ENCODE measurements at regions not wholly inside any gene's neighbourhood (a gene's known extent, or its start where the extent isn't known, plus 50 kb on each side); places are given as distances from the start of the nearest gene placed in this dataset.

- DNase-seq (ENCODE audit: low read depth): no peak
- TF ChIP-seq, protein P1, sequence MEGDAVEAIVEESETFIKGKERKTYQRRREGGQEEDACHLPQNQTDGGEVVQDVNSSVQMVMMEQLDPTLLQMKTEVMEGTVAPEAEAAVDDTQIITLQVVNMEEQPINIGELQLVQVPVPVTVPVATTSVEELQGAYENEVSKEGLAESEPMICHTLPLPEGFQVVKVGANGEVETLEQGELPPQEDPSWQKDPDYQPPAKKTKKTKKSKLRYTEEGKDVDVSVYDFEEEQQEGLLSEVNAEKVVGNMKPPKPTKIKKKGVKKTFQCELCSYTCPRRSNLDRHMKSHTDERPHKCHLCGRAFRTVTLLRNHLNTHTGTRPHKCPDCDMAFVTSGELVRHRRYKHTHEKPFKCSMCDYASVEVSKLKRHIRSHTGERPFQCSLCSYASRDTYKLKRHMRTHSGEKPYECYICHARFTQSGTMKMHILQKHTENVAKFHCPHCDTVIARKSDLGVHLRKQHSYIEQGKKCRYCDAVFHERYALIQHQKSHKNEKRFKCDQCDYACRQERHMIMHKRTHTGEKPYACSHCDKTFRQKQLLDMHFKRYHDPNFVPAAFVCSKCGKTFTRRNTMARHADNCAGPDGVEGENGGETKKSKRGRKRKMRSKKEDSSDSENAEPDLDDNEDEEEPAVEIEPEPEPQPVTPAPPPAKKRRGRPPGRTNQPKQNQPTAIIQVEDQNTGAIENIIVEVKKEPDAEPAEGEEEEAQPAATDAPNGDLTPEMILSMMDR (IDR thresholded peaks at IDR 0.05; ENCODE audit: low read depth, low read length, missing control alignments): no peak
Measured at GRCh38 chr11:27287205-27287604, 75.8 kb downstream of the CCDC34 start.

DNA sequence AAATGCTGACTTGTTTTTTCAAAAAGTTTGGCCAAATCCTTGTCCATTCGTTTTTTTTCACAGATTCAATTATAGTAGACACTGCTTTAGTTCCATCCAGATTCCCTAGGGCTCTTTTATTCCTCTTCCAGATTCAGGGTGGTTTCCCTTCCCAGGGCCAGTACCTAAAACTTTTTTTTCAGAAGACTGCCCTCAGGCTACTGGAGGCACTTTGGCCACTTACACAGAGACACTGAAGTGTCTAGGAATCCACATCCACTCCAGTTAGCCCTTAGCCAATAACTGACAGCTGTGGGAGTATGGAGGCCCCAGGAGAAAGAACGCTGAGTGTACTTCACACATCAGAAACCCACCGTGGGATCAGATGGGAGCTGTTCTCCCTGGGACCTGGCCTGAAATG, 77.3 kb downstream of the CCDC34 start:
- no peak overlapping the region for H3K4me3 ChIP-seq (ENCODE audit: low read depth, low read length)
- TF ChIP-seq, protein P1 (IDR thresholded peaks at IDR 0.05; ENCODE audit: low read depth, low read length, missing control alignments): no peak
- DNase-seq (ENCODE audit: low read depth): no peak

More at GRCh38 chr11:27287205-27287604, 75.8 kb downstream of the CCDC34 start:
- no peak overlapping the region for H3K4me3 ChIP-seq (ENCODE audit: low read depth, low read length)

DNA sequence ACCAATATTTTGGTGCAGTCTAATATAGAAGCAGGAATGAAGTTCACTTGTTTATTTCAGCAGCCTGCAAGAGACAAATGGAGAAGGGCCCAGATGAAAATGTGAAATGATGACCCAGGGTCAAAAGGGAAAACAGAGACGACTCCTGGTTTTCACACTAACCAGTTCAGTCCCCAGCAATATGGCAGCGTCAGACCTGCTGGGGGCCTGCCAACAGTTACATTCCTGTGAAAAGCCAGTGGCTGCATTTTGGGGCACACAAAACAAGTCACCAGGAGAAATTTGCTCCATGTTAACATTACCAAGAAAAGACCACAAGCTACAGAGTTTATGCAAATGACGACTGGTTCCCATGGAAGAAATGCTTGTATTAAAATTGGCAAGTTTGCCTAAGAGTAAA, 80.2 kb downstream of the CCDC34 start:
- TF ChIP-seq, protein P1 (IDR thresholded peaks at IDR 0.05; ENCODE audit: low read depth, low read length, missing control alignments): no peak

DNA sequence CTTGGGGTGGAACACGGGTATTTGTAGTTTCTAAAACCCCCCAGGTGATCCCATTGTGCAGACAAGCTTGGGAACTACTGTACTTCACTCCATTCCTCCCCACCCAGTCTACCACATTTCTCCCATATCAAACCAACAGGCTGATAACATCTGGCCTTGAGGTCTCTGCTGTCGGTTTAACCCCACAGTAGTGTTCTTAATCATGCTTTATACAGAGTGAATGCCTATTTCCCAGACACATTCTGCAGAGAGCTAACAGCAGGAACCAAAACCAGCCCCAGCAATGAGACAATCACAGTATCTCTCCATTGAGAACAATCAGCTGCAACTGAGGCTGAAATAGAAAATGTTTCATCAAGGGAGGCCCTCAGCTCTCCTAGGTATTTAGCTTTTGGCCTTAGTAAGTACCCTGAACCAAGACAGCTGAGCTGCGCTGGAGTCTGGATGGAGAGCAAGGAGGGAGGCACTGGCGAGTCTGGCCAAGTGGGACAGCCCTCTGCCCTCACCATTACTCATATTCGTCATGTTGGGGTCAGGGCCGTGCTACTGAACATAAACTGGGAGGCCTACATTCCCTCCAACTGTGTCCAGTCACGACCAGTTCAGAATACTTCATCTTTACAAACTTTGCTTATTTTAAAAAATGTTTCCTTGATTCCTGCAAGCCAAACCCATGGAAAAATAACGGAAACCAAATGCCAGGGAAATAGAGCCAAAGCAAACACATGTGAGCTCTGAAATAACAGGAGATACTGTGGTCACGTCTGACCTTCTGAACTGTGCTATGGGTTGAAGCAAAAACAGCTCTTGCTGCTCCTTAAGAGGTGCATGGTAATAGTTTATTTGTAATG, 81.0 kb downstream of the CCDC34 start:
- no peak for DNase-seq (ENCODE audit: low read depth)
- TF ChIP-seq, protein P1 (IDR thresholded peaks at IDR 0.05; ENCODE audit: low read depth, low read length, missing control alignments): no peak

More for the DNA sequence above, 80.2 kb downstream of the CCDC34 start:
- H3K4me3 ChIP-seq (ENCODE audit: low read depth, low read length): no peak overlapping the region
- no peak for DNase-seq (ENCODE audit: low read depth)

DNA sequence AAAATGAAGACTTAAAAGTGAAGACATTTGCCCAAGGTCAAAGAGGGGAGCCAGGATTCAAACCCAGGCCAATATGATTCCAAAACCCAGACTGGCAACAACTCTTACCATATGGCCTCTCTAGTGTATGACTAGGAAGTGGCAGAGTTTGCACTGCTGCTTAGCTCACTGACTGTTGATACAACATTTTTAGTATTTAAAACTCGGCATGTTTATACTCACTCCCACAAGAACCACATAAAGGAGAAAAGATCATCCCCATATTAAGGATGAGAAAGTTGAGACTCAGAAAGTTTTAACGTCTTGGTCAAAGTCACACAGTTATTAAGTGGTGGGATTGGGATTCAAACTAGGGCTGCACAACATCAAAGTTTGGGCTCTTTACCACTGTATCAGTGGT, 81.7 kb downstream of the CCDC34 start:
- no peak for DNase-seq (ENCODE audit: low read depth)
- TF ChIP-seq, protein P1 (IDR thresholded peaks at IDR 0.05; ENCODE audit: low read depth, low read length, missing control alignments): no peak
- H3K4me3 ChIP-seq (ENCODE audit: low read depth, low read length): no peak overlapping the region

More for the DNA sequence above, 81.0 kb downstream of the CCDC34 start:
- no peak overlapping the region for H3K4me3 ChIP-seq (ENCODE audit: low read depth, low read length)

DNA sequence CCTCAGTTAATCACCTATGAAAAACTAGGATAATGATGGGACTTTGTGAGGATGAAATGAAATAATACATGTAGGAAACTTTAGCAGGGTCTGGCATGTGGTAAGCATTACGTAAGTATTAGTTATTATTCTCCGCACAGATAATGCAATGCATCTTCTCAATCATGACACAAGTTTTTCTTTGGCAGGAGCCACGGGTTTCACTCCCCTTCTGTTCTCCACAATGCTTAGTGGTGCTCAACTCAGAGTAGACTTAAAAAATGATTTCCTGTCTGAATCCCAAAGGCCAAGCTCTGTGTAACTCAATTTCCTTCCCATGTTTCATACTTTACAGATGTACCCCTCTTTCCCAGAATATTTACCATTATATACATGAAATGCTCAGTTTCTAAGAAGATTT, 82.9 kb downstream of the CCDC34 start:
- TF ChIP-seq, protein P1 (IDR thresholded peaks at IDR 0.05; ENCODE audit: low read depth, low read length, missing control alignments): no peak
- no peak for DNase-seq (ENCODE audit: low read depth)
- no peak overlapping the region for H3K4me3 ChIP-seq (ENCODE audit: low read depth, low read length)

- TF ChIP-seq, protein P1 (IDR thresholded peaks at IDR 0.05; ENCODE audit: low read depth, low read length, missing control alignments): no peak
- no peak overlapping the region for H3K4me3 ChIP-seq (ENCODE audit: low read depth, low read length)
- DNase-seq (ENCODE audit: low read depth): no peak
Measured at GRCh38 chr11:27279460-27279859, 83.6 kb downstream of the CCDC34 start.

All from GM12864 (cell line).